Ascending aorta (tissue), 2 donors: ENCODE measurements at regions not wholly inside any gene's neighbourhood (a gene's known extent, or its start where the extent isn't known, plus 50 kb on each side); places are given as distances from the start of the nearest gene placed in this dataset.

Experiments
- DNase-seq, 2 donors: peaks; one replicate each; pipeline ENCODE4 v3.0.0-alpha.2; 2019; ENCODE audit warnings: low spot score in 2 of 2
- H3K27ac ChIP-seq, 2 donors: fragments of 200-600 bp; sonication (generic); one replicate each; pipeline ENCODE4 v1.5.1; 2016 to 2017; ENCODE audit warnings: mild to moderate bottlenecking in 1 of 2
- H3K27me3 ChIP-seq: fragments of 200-600 bp; sonication (generic); one replicate; pipeline ENCODE4 v1.5.1; 2017
- H3K36me3 ChIP-seq, 2 donors: fragments of 200-600 bp; sonication (generic); one replicate each; pipeline ENCODE4 v1.5.1; 2016
- H3K4me1 ChIP-seq, 2 donors: fragments of 200-600 bp; sonication (generic); one replicate each; pipeline ENCODE4 v1.5.1; 2016 to 2017; ENCODE audit warnings: mild to moderate bottlenecking in 1 of 2
- H3K4me3 ChIP-seq, 2 donors: fragments of 200-600 bp; sonication (generic); one replicate each; pipeline ENCODE4 v1.5.1; 2016 to 2017; ENCODE audit warnings: mild to moderate bottlenecking in 1 of 2
- H3K9me3 ChIP-seq, 2 donors: fragments of 200-600 bp; sonication (generic); one replicate each; pipeline ENCODE4 v1.5.1; 2016
- intact Hi-C: fragments of 100-400 bp; cut with DNase I; formaldehyde crosslinking; loops from one replicate; pipeline ENCODE4 v1.15.1; 2023
- TF ChIP-seq, protein P1 (sequence below), 3 experiments: fragments of 200-600 bp in 2 of 3; fragments of 450-650 bp in 1 of 3; sonication (generic) in 2 of 3; IDR thresholded peaks; one replicate each; pipeline ENCODE4 v1.5.1; 2016 to 2019; ENCODE audit warnings: antibody characterized with exemption in 3 of 3, mild to moderate bottlenecking in 1 of 3, moderate library complexity in 1 of 3

DNA sequence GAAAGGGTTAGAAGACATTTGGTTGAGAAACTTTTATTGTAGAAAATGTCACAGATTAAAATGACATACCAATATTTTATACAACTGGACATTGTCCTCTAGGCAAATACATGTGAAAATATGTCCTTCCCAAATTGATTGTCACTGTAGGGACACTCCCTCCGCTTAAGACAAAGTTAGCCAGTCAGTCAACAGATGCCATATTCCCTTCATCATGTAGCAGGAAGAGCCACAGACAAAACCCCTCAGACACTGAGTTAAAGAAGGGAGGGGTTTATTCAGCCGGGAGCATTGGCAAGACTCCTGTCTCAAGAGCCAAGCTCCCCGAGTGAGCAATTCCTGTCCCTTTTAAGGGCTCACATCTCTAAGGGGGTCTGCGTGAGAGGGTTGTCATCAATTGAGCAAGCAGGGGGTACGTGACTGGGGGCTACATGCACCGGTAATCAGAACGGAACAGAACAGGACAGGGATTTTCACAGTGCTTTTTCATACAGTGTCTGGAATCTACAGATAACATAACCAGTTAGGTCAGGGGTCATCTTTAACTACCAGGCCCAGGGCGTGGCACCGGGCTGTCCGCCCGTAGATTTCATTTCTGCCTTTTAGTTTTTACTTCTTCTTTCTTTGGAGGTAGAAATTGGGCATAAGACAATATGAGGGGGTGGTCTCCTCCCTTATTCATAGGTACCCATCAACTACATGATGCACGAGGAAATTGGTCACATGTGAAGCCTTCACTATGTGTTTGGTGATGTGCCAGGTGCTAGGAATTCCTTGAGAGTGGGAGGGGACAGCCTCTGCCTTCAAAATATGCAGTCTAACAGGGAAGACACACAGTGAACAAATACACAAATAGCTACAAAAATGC, 155.7 kb upstream of the CDYL start:
- DNase-seq = no peak
- Histone ChIP-seq H3K36me3 (no peaks in the 10 kb centered on the region), H3K9me3 (no peaks in the 10 kb centered on the region), H3K4me3 (no peak overlapping the region), H3K27me3 (no peaks in the 10 kb centered on the region), H3K4me1 (no peaks in the 10 kb centered on the region), H3K27ac (no peak overlapping the region)
- TF ChIP-seq, protein P1, sequence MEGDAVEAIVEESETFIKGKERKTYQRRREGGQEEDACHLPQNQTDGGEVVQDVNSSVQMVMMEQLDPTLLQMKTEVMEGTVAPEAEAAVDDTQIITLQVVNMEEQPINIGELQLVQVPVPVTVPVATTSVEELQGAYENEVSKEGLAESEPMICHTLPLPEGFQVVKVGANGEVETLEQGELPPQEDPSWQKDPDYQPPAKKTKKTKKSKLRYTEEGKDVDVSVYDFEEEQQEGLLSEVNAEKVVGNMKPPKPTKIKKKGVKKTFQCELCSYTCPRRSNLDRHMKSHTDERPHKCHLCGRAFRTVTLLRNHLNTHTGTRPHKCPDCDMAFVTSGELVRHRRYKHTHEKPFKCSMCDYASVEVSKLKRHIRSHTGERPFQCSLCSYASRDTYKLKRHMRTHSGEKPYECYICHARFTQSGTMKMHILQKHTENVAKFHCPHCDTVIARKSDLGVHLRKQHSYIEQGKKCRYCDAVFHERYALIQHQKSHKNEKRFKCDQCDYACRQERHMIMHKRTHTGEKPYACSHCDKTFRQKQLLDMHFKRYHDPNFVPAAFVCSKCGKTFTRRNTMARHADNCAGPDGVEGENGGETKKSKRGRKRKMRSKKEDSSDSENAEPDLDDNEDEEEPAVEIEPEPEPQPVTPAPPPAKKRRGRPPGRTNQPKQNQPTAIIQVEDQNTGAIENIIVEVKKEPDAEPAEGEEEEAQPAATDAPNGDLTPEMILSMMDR (IDR thresholded peaks at IDR 0.05) = no peak
- intact Hi-C loops = no loop called here

DNA sequence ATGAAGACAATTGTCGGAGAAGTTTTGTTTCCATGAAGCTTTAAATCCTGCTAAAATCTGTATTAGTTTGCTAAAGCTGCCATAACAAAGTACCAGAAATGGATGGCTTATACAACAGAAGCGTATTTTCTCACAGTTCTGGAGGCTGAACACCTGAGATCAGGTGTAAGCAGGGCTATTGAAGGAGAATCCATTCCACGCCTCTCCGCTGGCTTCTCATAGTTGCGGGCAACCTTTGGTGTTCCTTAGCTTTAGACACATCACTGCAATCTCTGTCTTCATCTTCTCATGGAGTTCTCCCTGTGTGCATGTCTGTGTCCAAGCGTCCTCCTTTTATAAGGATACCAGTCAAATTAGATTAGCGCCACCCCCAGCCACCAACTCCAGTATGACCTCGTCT, 159.9 kb upstream of the CDYL start:
- intact Hi-C loops = no loop called here
- no peak for DNase-seq
- TF ChIP-seq, protein P1 (IDR thresholded peaks at IDR 0.05) = no peak
- H3K4me1 ChIP-seq = peaks cover 11 to 18% of the 10 kb centered on the region in 2 donors
- H3K4me3 ChIP-seq = no peak overlapping the region
- no peaks in the 10 kb centered on the region for H3K27me3 ChIP-seq
- H3K9me3 ChIP-seq = no peaks in the 10 kb centered on the region
- H3K27ac ChIP-seq = no peak overlapping the region
- no peaks in the 10 kb centered on the region for H3K36me3 ChIP-seq

DNA sequence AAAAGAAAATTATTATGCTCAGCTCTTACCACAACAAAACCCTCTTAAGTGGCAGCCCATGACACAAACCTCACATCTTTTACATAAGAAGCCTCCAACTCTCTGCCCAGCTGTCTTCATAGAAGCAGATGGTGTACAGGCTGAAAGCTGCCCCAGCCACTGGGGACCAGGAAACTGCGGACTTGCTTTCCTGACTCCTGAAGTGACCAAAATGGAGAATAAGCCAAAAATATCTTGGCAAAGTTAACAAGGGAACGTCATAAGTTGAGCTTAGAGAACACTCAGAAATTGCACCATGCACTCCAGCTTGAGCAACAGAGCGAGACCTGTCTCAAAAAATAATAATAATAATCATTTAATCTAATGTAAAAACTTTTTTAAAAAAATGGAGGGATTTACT, 160.3 kb upstream of the CDYL start:
- no peaks in the 10 kb centered on the region for H3K9me3 ChIP-seq
- H3K27ac ChIP-seq = no peak overlapping the region
- intact Hi-C loops = no loop called here
- H3K4me3 ChIP-seq = no peak overlapping the region
- peaks cover 11 to 20% of the 10 kb centered on the region in 2 donors for H3K4me1 ChIP-seq
- no peaks in the 10 kb centered on the region for H3K27me3 ChIP-seq
- TF ChIP-seq, protein P1 (IDR thresholded peaks at IDR 0.05) = no peak
- no peaks in the 10 kb centered on the region for H3K36me3 ChIP-seq
- DNase-seq = peak in 1 of 2 donors; percentile 70

DNA sequence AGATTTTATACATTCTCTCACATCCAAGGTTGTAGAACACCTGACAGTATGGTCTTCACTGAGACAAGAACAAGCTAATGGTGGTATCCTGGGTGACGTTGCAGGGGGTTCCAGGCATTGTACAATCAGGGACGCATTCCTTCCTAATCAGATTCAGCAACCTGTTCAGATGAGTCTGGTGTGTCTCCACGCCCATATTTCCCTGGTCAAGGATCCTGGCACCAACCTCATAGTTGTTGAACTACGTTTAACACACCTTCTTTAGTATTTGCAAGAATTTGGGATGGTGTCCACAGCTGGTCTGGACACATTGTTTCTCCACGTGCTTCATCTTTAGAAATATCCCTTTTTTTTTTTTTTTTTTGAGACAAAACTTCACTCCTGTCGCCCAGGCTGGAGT, 161.0 kb upstream of the CDYL start:
- H3K36me3 ChIP-seq = no peaks in the 10 kb centered on the region
- no peaks in the 10 kb centered on the region for H3K9me3 ChIP-seq
- intact Hi-C loops = no loop called here
- no peak for DNase-seq
- no peak overlapping the region for H3K27ac ChIP-seq
- no peak overlapping the region for H3K4me3 ChIP-seq
- no peaks in the 10 kb centered on the region for H3K27me3 ChIP-seq
- TF ChIP-seq, protein P1 (IDR thresholded peaks at IDR 0.05) = no peak
- peaks cover 11 to 24% of the 10 kb centered on the region in 2 donors for H3K4me1 ChIP-seq

DNA sequence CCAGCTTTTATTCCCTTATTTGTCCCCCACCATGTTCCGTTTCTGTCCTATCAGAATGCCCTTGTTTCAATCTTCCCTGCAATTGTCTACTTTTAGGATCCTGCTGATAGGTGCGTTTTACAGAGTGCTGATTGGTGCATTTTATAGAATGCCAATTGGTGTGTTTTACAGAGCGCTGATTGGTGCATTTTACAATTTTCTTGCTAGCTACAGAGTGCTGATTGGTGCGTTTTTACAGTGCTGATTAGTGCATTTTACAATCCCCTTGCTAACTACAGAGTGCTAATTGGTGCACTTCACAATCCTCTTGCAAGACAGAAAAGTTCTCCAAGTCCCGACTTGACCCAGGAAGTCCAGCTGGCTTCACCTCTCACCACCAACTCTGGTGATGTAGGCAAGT, 161.6 kb upstream of the CDYL start:
- Histone ChIP-seq H3K27me3 (no peaks in the 10 kb centered on the region), H3K4me3 (no peak overlapping the region), H3K4me1 (peaks cover 11 to 24% of the 10 kb centered on the region in 2 donors), H3K9me3 (no peaks in the 10 kb centered on the region), H3K36me3 (no peaks in the 10 kb centered on the region), H3K27ac (no peak overlapping the region)
- DNase-seq = no peak
- TF ChIP-seq, protein P1 (IDR thresholded peaks at IDR 0.05) = no peak
- intact Hi-C loops = loop anchor here (5.0 kb wide), 1 partner anchor 48 kb away; no protein-coding TSS in a partner anchor
